GM21529 (cell line): ENCODE measurements at regions not wholly inside any gene's neighbourhood (a gene's known extent, or its start where the extent isn't known, plus 50 kb on each side); places are given as distances from the start of the nearest gene placed in this dataset.
A peak's percentile ranks its signal among the peaks of the same experiment; 100 is the strongest.
"Not testable (repeated sequence)": the region's sequence is repeated elsewhere in the genome, so short reads cannot be mapped to it uniquely, and the experiment has no call there.

Experiments
- ATAC-seq: cut with Tn5 transposase; IDR thresholded peaks from one replicate; pipeline ENCODE4 v1.9.1; 2021; ENCODE audit not compliant: unreplicated experiment

DNA sequence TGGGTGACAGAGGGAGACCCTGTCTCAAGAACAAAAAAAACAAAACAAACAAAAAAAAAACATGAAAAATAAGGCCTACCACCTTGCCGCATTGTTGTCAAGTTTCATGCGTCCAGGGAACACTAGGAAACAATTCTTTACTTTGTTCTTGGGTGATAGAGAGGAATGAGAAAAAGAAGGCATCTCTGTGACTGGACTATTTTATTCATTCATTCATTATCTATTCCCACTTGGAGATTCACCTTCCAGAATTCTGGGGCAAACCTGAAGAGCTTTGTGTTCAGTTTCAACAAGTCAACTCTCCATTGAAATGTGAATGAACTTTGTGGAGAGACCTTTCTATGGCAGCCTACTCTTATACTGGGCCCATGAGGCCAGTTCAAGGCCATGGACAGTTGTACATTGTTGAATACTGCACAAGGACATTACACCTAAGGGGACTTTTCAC is 88.5 kb upstream of the NDUFV2 start:
- ATAC-seq, result no peak

GRCh38 chr18:9015689-9016088 is 86.8 kb upstream of the NDUFV2 start:
- ATAC-seq, result no peak

GRCh38 chr18:9016633-9017166 is 85.8 kb upstream of the NDUFV2 start:
- no peak for ATAC-seq

DNA sequence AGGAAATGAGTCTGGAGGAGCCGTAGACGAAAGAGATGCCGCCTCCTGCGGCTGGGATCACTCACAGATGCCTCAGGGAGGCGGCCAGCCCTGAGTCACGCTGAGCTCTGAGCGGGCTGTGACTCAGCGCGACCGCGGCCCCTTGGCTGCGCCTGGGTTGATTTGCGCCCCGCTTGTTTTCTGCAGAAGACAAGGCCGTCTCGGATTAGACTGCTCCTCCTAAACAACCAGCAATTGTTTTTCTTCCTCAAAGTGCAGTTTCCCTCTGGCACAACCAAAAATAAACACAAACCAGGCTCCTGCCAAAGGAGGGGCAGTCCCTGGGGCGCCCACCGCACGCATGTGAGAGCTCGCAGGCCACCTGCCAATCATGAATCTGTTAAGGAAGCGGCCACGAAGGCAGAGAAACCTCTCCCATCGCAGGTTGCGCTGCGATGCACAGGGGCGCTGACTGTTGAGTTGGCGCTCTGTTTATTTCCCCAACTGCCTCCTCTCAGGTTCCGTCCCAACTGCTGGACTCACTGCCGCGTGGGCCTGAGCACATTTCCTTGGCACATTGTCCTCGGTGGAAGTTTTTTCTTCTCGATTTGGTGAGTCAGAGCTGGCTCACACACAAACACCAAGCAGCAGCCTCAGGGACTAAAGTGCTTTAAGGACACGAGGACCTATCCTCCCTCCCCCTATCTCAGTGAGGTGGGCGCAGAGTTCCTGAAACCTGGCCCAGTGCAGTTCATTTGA is 85.2 kb upstream of the NDUFV2 start:
- peak; percentile 87 for ATAC-seq

DNA sequence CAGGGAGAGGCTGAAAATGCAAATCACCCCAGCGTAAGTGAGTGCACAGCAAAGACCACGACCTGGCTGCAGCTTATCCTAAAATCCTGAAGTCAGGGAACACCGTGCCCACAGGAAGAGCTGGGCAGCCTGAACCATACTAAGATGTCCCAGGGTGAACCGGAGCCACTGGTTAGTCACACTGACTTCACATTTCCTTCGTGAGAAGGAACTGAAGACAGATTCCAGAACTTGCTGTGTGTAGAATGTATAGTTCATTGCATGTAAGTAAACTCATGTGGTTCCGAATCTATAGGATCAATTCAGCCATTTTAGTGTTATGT is 84.6 kb upstream of the NDUFV2 start:
- no peak for ATAC-seq

DNA sequence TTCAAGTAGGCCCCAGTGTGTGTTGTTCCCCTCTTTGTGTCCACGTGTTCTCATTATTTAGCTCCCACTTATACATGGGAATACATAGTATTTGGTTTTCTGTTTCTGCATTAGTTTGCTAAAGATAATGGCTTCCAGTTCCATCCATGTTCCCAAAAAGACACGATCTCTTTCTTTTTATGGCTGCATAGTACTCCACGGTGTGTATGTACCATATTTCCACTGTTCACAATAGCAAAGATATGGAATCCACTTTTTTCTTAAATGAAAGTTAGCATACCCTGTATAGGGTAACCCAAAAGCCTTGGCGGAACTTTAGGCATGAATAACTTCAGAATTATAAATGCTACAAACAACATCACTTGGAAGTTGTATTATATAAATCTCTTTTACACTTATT is 83.4 kb upstream of the NDUFV2 start:
- no peak for ATAC-seq

DNA sequence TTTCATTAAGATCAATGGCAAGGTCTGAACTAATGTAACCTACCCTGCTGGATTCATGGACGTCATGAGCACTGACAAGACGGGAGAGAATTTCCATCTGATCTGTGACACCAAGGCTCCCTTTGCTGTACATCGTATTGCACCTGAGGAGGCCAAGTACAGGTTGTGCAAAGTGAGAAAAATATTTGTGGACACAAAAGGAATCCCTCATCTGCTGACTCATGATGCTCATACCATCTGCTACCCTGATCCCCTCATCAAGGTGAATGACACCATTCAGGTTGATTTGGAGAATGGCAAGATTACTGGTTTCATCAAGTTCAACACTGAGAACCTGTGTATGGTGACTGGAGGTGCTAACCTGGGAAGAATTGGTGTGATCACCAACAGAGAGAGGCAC is 82.3 kb upstream of the NDUFV2 start:
- no peak for ATAC-seq

GRCh38 chr18:9021458-9021857 is 81.0 kb upstream of the NDUFV2 start:
- ATAC-seq, result no peak

- no peak for ATAC-seq
Measured at GRCh38 chr18:9022397-9023155, 79.9 kb upstream of the NDUFV2 start.

- ATAC-seq, result not testable (repeated sequence)
Measured at GRCh38 chr18:9024031-9024646, 78.4 kb upstream of the NDUFV2 start.

DNA sequence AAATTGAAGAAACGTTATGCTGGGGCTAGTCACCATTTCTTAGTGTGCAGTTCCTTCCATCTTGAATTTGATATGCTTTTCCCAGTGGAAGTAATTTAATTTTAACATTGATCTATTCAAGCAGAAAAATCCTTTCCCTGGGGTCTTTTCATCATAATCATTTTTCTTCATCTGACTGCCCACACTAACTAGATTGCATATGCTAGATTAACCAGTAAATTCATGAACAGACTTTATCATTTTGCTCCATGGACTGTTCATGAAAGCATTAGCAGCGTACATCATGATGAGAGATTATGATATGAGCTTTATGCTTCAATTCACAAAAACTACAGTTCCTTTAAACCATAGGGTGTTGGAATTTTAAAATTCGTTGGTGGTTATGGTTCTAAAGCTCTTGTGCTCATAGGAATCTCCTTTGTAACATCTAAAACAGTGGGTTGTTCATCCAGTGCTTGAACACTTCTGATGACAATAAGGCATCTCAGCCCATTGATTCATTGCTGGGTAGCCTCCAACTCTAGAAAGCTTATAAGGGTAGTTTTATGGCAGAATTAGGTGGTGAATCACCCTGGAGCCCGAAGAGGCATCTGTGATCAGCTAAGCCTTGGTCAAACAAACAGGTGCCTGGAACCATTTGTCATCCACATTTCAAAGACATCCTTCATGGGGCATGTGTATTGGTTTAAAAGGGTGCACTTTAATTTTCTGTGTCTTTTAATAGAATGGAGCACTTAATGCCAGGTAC is 77.2 kb upstream of the NDUFV2 start:
- no peak for ATAC-seq

GRCh38 chr18:9029131-9029530 is 73.4 kb upstream of the NDUFV2 start:
- no peak for ATAC-seq

- ATAC-seq, result no peak
Measured at GRCh38 chr18:9032519-9032918, 70.0 kb upstream of the NDUFV2 start.

- no peak for ATAC-seq
Measured at GRCh38 chr18:9038277-9038871, 64.1 kb upstream of the NDUFV2 start.

- no peak for ATAC-seq
Measured at GRCh38 chr18:9039441-9040071, 62.9 kb upstream of the NDUFV2 start.

DNA sequence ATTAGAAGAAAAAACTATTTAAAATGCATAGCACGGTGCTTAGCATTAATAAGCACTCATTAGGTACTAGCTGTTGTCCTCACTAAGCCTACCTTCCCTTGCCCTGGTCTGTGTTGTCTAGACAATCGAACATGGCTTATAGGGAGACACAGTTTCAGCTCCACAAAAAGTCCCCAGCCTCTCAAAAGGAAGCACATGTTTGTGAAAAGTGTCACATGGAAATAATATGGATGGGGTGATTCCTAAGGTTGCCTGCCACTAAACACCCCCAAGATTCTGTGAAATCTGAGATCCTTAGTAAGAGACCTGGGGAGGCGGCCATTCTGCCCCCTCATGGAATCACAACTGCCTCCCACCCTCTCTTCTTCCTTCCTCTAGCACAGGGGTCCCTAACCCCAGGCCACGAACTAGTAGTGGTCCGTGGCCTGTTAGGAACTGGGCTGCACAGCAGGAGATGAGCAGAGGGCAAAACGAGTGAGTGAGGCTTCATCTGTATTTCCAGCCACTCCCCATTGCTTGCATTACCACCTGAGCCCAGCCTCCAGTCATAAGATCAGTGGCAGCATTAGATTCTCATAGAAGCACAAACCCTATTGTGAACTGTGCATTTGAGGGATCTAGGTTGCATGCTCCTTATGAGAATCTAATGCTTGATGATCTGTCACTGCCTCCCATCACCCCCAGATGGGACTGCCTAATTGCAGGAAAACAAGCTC is 59.6 kb upstream of the NDUFV2 start:
- ATAC-seq, result no peak

DNA sequence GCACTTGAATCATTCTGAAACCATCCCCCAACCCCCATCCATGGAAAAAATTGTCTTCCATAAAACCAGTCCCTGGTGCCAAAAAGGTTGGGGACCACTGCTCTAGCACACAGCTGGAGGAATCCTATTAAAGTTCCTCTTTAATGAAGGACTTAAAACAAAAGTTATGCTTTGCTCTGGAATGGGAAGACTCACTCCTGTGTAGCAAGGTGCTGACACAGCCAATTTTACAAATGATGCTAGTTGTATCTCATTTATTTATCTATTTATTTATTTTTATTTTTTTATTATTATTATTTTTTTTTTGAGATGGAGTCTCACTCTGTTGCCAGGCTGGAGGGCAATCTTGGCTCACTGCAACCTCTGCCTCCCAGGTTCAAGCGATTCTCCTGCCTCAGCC is 58.9 kb upstream of the NDUFV2 start:
- no peak for ATAC-seq

GRCh38 chr18:9047715-9048114 is 54.8 kb upstream of the NDUFV2 start:
- ATAC-seq, result no peak

DNA sequence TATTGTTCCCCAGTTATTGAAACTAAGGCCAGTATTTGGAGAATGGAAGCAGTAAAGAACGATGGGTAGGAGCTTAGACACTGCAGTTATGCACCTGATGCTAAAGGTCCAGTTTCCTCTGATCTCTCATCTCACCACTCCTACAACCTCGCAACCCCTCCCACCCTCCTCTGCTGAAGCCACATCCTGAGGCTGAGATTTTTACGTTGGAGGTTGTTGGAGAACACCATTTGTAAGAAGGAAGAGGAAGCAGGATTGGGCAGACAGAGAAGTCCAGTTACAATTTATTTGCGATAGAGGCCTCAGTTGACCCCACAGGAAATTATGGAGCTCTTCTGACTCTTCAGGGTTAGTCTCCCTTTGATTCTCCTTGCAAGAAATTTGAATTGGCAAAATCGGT is 54.3 kb upstream of the NDUFV2 start:
- ATAC-seq, result no peak
